Activated CD8-positive, alpha-beta memory T cell treated with anti-CD3 and anti-CD28 coated beads, Interleukin-2, amount 10 ng/mL, durations not matched to agents 7 days and 5 days (primary cell): ENCODE measurements at regions not wholly inside any gene's neighbourhood (a gene's known extent, or its start where the extent isn't known, plus 50 kb on each side); places are given as distances from the start of the nearest gene placed in this dataset.
A peak's percentile ranks its signal among the peaks of the same experiment; 100 is the strongest.
"Not testable (repeated sequence)": the region's sequence is repeated elsewhere in the genome, so short reads cannot be mapped to it uniquely, and the experiment has no call there.

Source experiments
- ATAC-seq: fragments of 150-1000 bp; cut with Tn5 transposase; one replicate; pipeline ENCODE4 v1.10.0; 2021; ENCODE audit warnings: moderate library complexity
- CTCF ChIA-PET: fragments of 350-600 bp; sonication (Branson Sonifier 250); formaldehyde crosslinking; loops from one replicate; lab custom pipeline; 2021; ENCODE audit warnings: antibody characterized with exemption; lab: Charles Lee
- DNase-seq: peaks from one replicate; pipeline ENCODE4 v3.0.0-alpha.2; 2020
- H3K27ac Mint-ChIP-seq: one replicate; pipeline ENCODE4 v1.8.0; 2021; ENCODE audit warnings: mild to moderate bottlenecking, mixed read lengths
- H3K27me3 Mint-ChIP-seq: one replicate; pipeline ENCODE4 v1.8.0; 2021; ENCODE audit warnings: mixed read lengths
- H3K36me3 Mint-ChIP-seq: one replicate; pipeline ENCODE4 v1.8.0; 2021; ENCODE audit warnings: mild to moderate bottlenecking, mixed read lengths
- H3K4me1 Mint-ChIP-seq: one replicate; pipeline ENCODE4 v1.8.0; 2021; ENCODE audit warnings: mixed read lengths
- H3K4me3 Mint-ChIP-seq: one replicate; pipeline ENCODE4 v1.8.0; 2021; ENCODE audit warnings: mild to moderate bottlenecking, moderate library complexity, mixed read lengths
- H3K9me3 Mint-ChIP-seq: one replicate; pipeline ENCODE4 v1.8.0; 2022; ENCODE audit warnings: low read depth, mixed read lengths

- CTCF ChIA-PET, result interaction anchor here (1.5 kb wide), 1 partner anchor 20 kb away, joined by 3 read pairs; no protein-coding TSS in a partner anchor
- Mint-ChIP-seq H3K4me1 (peaks cover 4% of the 10 kb centered on the region), H3K4me3 (no peak overlapping the region), H3K27ac (no peak overlapping the region), H3K36me3 (peaks cover 3% of the 10 kb centered on the region), H3K9me3 (no peaks in the 10 kb centered on the region), H3K27me3 (peaks cover 15% of the 10 kb centered on the region)
- DNase-seq (no peak), ATAC-seq (no peak)
Measured at GRCh38 chr3:34024447-34025240, 226.2 kb downstream of the PDCD6IP start.

- no peaks in the 10 kb centered on the region for H3K9me3 Mint-ChIP-seq
- H3K4me3 Mint-ChIP-seq, result no peak overlapping the region
- H3K36me3 Mint-ChIP-seq, result no peaks in the 10 kb centered on the region
- no peak for ATAC-seq
- H3K27me3 Mint-ChIP-seq, result no peaks in the 10 kb centered on the region
- no peak for DNase-seq
- H3K4me1 Mint-ChIP-seq, result no peaks in the 10 kb centered on the region
- no peak overlapping the region for H3K27ac Mint-ChIP-seq
- CTCF ChIA-PET, result no interaction called here
Measured at GRCh38 chr3:34033839-34034238, 235.4 kb downstream of the PDCD6IP start.

- Mint-ChIP-seq H3K36me3 (no peaks in the 10 kb centered on the region), H3K4me3 (no peak overlapping the region), H3K4me1 (no peaks in the 10 kb centered on the region), H3K27me3 (no peaks in the 10 kb centered on the region), H3K27ac (no peak overlapping the region), H3K9me3 (no peaks in the 10 kb centered on the region)
- no peak for DNase-seq
- no peak for ATAC-seq
- CTCF ChIA-PET, result no interaction called here
Measured at GRCh38 chr3:34034840-34035239, 236.4 kb downstream of the PDCD6IP start.

- H3K36me3 Mint-ChIP-seq, result no peaks in the 10 kb centered on the region
- H3K4me1 Mint-ChIP-seq, result no peaks in the 10 kb centered on the region
- H3K4me3 Mint-ChIP-seq, result no peak overlapping the region
- ATAC-seq (no peak), DNase-seq (no peak)
- no peaks in the 10 kb centered on the region for H3K9me3 Mint-ChIP-seq
- no peak overlapping the region for H3K27ac Mint-ChIP-seq
- CTCF ChIA-PET, result no interaction called here
- H3K27me3 Mint-ChIP-seq, result peaks cover 4% of the 10 kb centered on the region
Measured at GRCh38 chr3:34035775-34036174, 237.3 kb downstream of the PDCD6IP start.

- no peaks in the 10 kb centered on the region for H3K4me1 Mint-ChIP-seq
- H3K27ac Mint-ChIP-seq, result no peak overlapping the region
- CTCF ChIA-PET, result no interaction called here
- no peaks in the 10 kb centered on the region for H3K9me3 Mint-ChIP-seq
- no peaks in the 10 kb centered on the region for H3K36me3 Mint-ChIP-seq
- no peak overlapping the region for H3K4me3 Mint-ChIP-seq
- no peak for DNase-seq
- ATAC-seq, result no peak
- H3K27me3 Mint-ChIP-seq, result peaks cover 4% of the 10 kb centered on the region
Measured at GRCh38 chr3:34037260-34037659, 238.8 kb downstream of the PDCD6IP start.

- CTCF ChIA-PET, result no interaction called here
Measured at GRCh38 chr3:34038131-34038530, 239.7 kb downstream of the PDCD6IP start.

GRCh38 chr3:34046154-34046553 is 247.7 kb downstream of the PDCD6IP start:
- Mint-ChIP-seq H3K27ac (no peak overlapping the region), H3K4me1 (no peaks in the 10 kb centered on the region), H3K36me3 (no peaks in the 10 kb centered on the region), H3K27me3 (peaks cover 5% of the 10 kb centered on the region), H3K9me3 (no peaks in the 10 kb centered on the region), H3K4me3 (no peak overlapping the region)
- ATAC-seq (no peak), DNase-seq (no peak)
- CTCF ChIA-PET, result no interaction called here

More at GRCh38 chr3:34038131-34038530, 239.7 kb downstream of the PDCD6IP start:
- no peaks in the 10 kb centered on the region for H3K9me3 Mint-ChIP-seq
- H3K27me3 Mint-ChIP-seq, result peaks cover 4% of the 10 kb centered on the region
- H3K4me3 Mint-ChIP-seq, result no peak overlapping the region
- ATAC-seq (no peak), DNase-seq (no peak)
- no peaks in the 10 kb centered on the region for H3K4me1 Mint-ChIP-seq
- H3K27ac Mint-ChIP-seq, result no peak overlapping the region
- no peaks in the 10 kb centered on the region for H3K36me3 Mint-ChIP-seq

GRCh38 chr3:34053626-34054025 is 255.2 kb downstream of the PDCD6IP start:
- CTCF ChIA-PET, result no interaction called here
- H3K4me1 Mint-ChIP-seq, result peaks cover 14% of the 10 kb centered on the region
- DNase-seq, result no peak
- no peaks in the 10 kb centered on the region for H3K9me3 Mint-ChIP-seq
- H3K36me3 Mint-ChIP-seq, result peaks cover 4% of the 10 kb centered on the region
- no peak overlapping the region for H3K4me3 Mint-ChIP-seq
- H3K27me3 Mint-ChIP-seq, result peaks cover 12% of the 10 kb centered on the region
- no peak overlapping the region for H3K27ac Mint-ChIP-seq
- no peak for ATAC-seq

- Mint-ChIP-seq H3K27ac (peak overlapping the region; percentile 36), H3K9me3 (no peaks in the 10 kb centered on the region), H3K27me3 (peaks cover 13% of the 10 kb centered on the region), H3K36me3 (peaks cover 7% of the 10 kb centered on the region), H3K4me3 (no peak overlapping the region), H3K4me1 (peaks cover 14% of the 10 kb centered on the region)
- no peak for DNase-seq
- CTCF ChIA-PET, result no interaction called here
- ATAC-seq, result no peak
Measured at GRCh38 chr3:34056181-34056910, 257.9 kb downstream of the PDCD6IP start.

GRCh38 chr3:34056951-34057390 is 258.5 kb downstream of the PDCD6IP start:
- CTCF ChIA-PET, result no interaction called here
- no peaks in the 10 kb centered on the region for H3K9me3 Mint-ChIP-seq
- peak overlapping the region; percentile 37 for H3K27ac Mint-ChIP-seq
- peaks cover 13% of the 10 kb centered on the region for H3K27me3 Mint-ChIP-seq
- peaks cover 7% of the 10 kb centered on the region for H3K36me3 Mint-ChIP-seq
- H3K4me3 Mint-ChIP-seq, result no peak overlapping the region
- DNase-seq (peak; percentile 66), ATAC-seq (peak; percentile 78)
- H3K4me1 Mint-ChIP-seq, result peaks cover 14% of the 10 kb centered on the region

- CTCF ChIA-PET, H3K4me3 Mint-ChIP-seq, H3K36me3 Mint-ChIP-seq, DNase-seq, ATAC-seq, H3K9me3 Mint-ChIP-seq, H3K27ac Mint-ChIP-seq: not testable (repeated sequence)
- Mint-ChIP-seq H3K27me3 (peaks cover 16% of the 10 kb centered on the region), H3K4me1 (peaks cover 14% of the 10 kb centered on the region)
Measured at GRCh38 chr3:34060995-34061394, 262.6 kb downstream of the PDCD6IP start.

GRCh38 chr3:34065901-34066300 is 267.5 kb downstream of the PDCD6IP start:
- Mint-ChIP-seq H3K9me3 (no peaks in the 10 kb centered on the region), H3K27ac (no peak overlapping the region), H3K4me3 (no peak overlapping the region), H3K4me1 (peaks cover 2% of the 10 kb centered on the region), H3K36me3 (peaks cover 3% of the 10 kb centered on the region), H3K27me3 (peaks cover 14% of the 10 kb centered on the region)
- CTCF ChIA-PET, result no interaction called here
- ATAC-seq, result no peak
- DNase-seq, result no peak

GRCh38 chr3:34066328-34066727 is 267.9 kb downstream of the PDCD6IP start:
- Mint-ChIP-seq H3K27ac (no peak overlapping the region), H3K9me3 (no peaks in the 10 kb centered on the region), H3K36me3 (no peaks in the 10 kb centered on the region), H3K27me3 (peaks cover 12% of the 10 kb centered on the region), H3K4me3 (no peak overlapping the region), H3K4me1 (peaks cover 4% of the 10 kb centered on the region)
- CTCF ChIA-PET, result interaction anchor here (0.7 kb wide), 1 partner anchor 573 kb away, joined by 3 read pairs; no protein-coding TSS in a partner anchor
- DNase-seq, result no peak
- no peak for ATAC-seq

GRCh38 chr3:34066999-34067398 is 268.6 kb downstream of the PDCD6IP start:
- Mint-ChIP-seq H3K36me3 (no peaks in the 10 kb centered on the region), H3K4me1 (peaks cover 4% of the 10 kb centered on the region), H3K27ac (no peak overlapping the region), H3K9me3 (no peaks in the 10 kb centered on the region), H3K27me3 (peaks cover 12% of the 10 kb centered on the region), H3K4me3 (no peak overlapping the region)
- CTCF ChIA-PET, result interaction anchor here (0.7 kb wide), 1 partner anchor 573 kb away, joined by 3 read pairs; no protein-coding TSS in a partner anchor
- no peak for ATAC-seq
- no peak for DNase-seq
